HG03139 (cell line): ENCODE measurements at regions not wholly inside any gene's neighbourhood (a gene's known extent, or its start where the extent isn't known, plus 50 kb on each side); places are given as distances from the start of the nearest gene placed in this dataset.
A peak's percentile ranks its signal among the peaks of the same experiment; 100 is the strongest.

Experiments
- ATAC-seq: cut with Tn5 transposase; IDR thresholded peaks from one replicate; pipeline ENCODE4 v1.9.1; 2021; ENCODE audit not compliant: unreplicated experiment

- ATAC-seq, result no peak
Observed at GRCh38 chr4:140281828-140282552, 91.5 kb upstream of the SCOC start.

- no peak for ATAC-seq
Observed at GRCh38 chr4:140277576-140277975, 95.9 kb upstream of the SCOC start.

- ATAC-seq, result no peak
Observed at GRCh38 chr4:140271553-140271952, 101.9 kb upstream of the SCOC start.

DNA sequence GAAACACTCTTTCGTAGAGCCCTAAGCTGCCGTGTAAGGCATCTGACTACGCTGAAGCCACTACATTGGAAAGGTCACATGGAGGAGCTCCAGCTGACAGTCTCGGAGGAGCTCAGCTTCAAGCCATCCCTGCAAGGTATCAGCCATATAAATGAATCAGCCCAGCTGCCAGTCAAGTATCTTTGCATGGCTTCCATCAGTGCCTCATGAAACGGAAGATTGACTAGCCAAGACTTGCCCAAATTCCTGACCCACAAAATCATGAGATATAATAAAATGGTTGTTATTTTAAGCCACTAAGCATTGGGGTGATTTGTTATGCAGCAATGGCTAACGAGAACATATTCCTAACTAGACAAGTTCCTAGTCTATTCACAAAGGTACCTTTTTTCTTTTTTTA, 104.1 kb upstream of the SCOC start:
- no peak for ATAC-seq

- ATAC-seq, result no peak
Observed at GRCh38 chr4:140268186-140268841, 105.1 kb upstream of the SCOC start.

- ATAC-seq, result no peak
Observed at GRCh38 chr4:140267576-140267975, 105.9 kb upstream of the SCOC start.

- ATAC-seq, result no peak
Observed at GRCh38 chr4:140266958-140267568, 106.4 kb upstream of the SCOC start.

DNA sequence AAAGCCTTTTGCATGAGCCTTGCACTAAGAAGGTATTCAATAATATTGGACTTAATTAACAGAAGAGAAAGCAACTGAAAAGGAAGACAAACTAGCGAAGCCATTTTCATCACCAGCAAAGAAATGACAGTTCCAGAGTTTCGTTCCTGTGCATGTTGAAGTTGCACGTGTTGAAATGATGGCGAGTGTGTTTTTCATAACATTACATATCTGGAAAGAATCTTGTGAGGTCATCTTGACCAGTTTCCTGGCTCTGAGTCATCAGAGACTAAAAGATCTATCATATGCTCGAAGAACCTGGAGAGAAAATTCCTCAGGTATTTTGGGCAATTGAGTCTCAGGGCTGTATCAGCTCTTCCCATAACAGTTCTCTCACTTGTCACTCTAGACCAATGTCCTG, 106.2 kb upstream of the MAML3 start:
- ATAC-seq, result no peak

GRCh38 chr4:140258476-140258875, 104.5 kb upstream of the MAML3 start:
- ATAC-seq, result no peak

DNA sequence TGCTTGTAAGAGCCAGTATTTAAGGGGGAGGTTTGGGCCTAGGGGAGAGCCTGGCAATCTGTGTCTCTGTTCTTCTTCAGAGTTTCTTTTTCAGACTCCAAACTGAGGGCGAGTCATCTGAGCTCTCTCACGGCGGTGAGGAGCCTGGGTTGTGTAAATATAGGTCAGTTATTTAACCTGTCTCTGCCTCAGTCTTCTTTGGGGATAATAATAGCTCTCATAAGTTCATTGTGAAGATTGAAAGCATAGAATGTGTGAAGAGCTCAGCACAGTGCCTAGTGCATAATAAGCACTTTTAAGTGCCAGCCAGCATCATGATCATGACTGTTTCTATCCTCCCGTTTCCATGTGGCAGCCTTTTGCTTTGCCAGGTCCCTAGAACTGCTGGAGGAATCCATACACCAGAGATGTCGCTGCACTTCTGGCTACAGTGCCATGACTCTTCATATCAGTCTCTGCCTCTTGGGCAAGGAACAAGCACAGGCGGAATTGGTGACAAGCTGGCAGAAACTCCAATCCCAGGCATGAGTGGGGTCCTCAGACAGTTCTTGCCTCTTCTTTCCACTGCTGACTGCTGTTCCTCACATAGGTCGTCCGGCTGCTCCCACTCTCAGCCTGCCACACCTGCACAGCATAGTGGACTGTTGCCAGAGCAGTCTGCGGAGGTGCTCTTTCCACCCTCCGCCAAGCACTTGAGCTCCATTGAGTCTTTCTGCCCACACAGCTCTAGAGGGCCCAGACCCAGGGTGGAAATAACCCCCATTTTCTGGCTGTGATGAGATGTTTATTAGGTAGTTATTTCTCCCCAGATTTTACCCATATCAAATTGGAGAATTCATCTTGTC, 103.7 kb upstream of the MAML3 start:
- no peak for ATAC-seq

DNA sequence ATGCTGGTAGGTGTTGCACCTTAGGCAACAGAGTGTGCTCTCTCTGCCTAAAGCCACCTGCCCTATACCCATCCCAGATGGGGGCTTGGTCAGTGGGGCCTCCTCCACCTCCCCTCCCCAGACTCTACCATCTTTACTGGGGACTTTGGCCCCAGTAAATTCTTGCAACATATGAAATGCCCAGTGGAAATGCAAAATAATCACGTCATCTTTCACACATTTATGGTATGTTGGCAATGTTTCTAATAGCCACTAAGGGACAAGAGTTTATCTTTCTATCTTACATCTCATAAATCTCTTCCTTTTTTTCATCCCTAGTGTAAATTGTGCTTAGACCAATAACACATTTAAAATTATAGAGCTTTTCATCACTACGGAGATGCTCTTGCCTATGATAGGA, 103.0 kb upstream of the MAML3 start:
- no peak for ATAC-seq

- ATAC-seq, result no peak
Observed at GRCh38 chr4:140256335-140256734, 102.4 kb upstream of the MAML3 start.

GRCh38 chr4:140255927-140256326, 101.9 kb upstream of the MAML3 start:
- no peak for ATAC-seq

- no peak for ATAC-seq
Observed at GRCh38 chr4:140255467-140255866, 101.5 kb upstream of the MAML3 start.

DNA sequence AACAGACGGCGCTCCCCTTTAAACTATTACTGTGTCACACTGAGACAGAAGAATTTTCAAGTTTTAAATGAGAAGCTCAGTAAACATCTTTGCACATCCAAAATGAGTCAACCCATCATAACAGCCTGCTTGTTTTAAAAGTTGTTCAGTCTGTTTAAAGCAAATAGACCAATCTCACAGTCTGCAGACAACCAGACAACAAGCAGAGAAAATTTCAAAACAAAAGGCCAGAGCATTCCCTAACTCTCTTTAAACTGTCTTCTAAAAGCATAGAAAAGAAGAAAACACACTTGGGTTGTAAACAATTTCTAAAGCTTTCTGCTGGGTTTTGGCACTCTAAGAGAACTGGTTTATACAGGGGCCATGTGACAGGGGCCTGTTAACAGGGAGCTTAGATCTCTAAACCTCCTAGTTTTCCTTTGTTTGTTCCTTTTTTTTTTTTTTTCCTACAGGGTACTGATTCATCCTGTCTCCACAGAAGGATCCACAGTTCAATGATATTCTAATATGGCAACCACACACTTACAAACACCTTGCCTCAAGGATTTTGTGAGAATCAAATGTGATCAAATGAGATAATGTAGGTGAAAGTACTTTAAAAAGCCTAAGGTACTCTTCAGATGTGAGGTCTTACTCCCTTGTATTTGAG, 100.8 kb upstream of the MAML3 start:
- ATAC-seq, result no peak

GRCh38 chr4:140253556-140254027, 99.6 kb upstream of the MAML3 start:
- no peak for ATAC-seq

DNA sequence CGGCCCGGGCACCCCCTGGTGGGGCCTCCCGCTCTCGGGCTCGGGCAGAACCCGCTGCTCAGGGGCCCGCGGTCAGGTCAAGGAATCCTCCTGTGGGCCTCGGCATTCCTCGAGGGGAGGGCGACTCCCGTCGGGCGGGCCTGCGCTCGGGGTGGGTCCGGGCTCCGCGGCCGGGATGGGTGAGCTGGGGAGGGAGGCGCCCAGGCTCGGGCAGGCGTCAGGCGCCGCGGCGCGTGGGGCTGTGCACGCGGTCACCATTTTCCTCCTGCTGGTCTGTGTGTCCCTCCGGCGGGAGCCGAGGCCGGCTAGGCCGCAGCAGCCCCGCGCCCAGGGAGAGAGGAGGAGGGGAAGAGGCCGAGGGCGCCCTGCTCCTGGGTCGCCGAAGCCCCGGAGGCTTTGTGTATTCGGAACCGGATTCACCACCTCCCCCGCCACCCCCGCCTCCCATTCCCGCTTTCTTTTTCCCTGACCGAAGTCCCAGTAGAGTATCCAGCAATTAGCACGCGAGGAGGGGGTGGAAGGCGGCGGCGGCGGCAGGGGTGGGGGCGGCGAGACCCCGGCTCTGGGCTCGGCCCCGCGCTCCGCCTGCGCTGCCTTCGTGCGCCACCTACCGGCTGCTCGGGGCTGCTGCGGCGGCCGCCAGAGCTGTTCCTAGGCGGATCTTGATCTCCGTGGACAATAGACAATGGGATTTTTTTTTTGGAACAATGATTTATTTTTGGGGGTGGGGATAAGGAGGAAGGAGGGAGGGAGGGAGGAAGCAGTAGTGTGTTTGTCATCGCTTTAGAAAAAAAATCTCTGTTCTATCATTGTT, 99.0 kb upstream of the MAML3 start:
- ATAC-seq, result peak; percentile 44

DNA sequence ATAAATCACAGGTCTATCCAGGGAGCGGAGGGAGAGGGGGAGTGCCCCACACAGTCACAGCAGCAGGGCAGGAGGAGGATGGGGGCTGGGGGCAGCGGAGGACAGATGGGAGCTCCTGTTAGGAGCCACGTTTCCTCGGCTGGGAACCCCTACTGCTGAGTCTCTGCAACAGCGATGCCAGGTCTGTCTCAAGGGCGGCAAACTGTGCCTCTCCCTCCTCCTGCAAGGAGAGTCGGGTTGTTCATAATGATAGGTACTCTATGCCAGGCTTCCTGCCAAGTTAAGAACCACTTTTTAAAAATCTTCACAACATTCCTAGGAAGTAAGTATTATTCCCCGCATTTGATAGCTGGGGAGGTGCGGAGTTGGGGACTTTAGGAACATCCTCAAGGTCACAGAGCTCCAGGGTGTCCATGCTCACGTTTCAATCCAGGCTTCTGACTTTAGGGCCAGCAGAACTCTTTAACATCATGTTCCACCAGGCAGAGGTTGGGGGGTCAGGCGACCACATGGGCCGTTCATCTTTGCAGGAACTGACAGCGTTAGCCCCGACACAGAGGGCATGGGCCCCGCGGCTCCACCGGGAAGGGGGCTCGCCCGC, 98.3 kb upstream of the MAML3 start:
- no peak for ATAC-seq

DNA sequence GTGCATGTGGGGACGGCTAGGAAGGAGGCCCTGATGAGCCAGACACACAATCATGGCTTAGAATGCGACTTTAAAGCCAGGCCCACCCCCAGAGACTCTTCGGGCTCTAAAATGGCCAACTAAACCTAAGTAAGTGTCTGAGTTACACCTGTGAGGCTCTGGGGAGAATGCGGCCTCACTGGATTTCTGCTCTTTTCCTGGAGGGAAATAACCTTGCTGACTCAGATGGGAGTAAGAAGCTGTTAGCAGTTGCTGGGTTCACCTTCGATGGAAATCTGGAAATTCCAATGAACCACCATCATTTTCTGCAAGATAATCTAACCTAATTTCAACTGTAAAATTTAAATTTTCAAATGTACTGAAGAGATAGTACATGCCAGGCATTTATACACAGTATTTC, 97.6 kb upstream of the MAML3 start:
- no peak for ATAC-seq
